HG03520 (cell line): ENCODE measurements at regions not wholly inside any gene's neighbourhood (a gene's known extent, or its start where the extent isn't known, plus 50 kb on each side); places are given as distances from the start of the nearest gene placed in this dataset.

Experiments used
- ATAC-seq: cut with Tn5 transposase; IDR thresholded peaks from one replicate; pipeline ENCODE4 v1.9.1; 2021; ENCODE audit warnings: mild to moderate bottlenecking, moderate library complexity; ENCODE audit not compliant: unreplicated experiment

GRCh38 chr15:96514607-96515285 is 184.2 kb downstream of the NR2F2 start:
- ATAC-seq, result no peak

- no peak for ATAC-seq
These were observed 184.9 kb downstream of the NR2F2 start for GRCh38 chr15:96515371-96515770.

GRCh38 chr15:96521386-96521785 is 190.9 kb downstream of the NR2F2 start:
- no peak for ATAC-seq

GRCh38 chr15:96524676-96525417 is 194.3 kb downstream of the NR2F2 start:
- no peak for ATAC-seq

- ATAC-seq, result no peak
These were observed 204.6 kb downstream of the NR2F2 start for GRCh38 chr15:96535148-96535547.

- no peak for ATAC-seq
These were observed 208.0 kb downstream of the NR2F2 start for GRCh38 chr15:96538491-96538890.

GRCh38 chr15:96540283-96540682 is 209.8 kb downstream of the NR2F2 start:
- no peak for ATAC-seq

GRCh38 chr15:96542130-96542770 is 211.8 kb downstream of the NR2F2 start:
- ATAC-seq, result no peak

- no peak for ATAC-seq
These were observed 213.8 kb downstream of the NR2F2 start for GRCh38 chr15:96544162-96544756.

GRCh38 chr15:96549136-96549535 is 218.6 kb downstream of the NR2F2 start:
- ATAC-seq, result no peak

- no peak for ATAC-seq
These were observed 220.7 kb downstream of the NR2F2 start for GRCh38 chr15:96551196-96551595.

GRCh38 chr15:96551722-96552121 is 221.2 kb downstream of the NR2F2 start:
- ATAC-seq, result no peak

GRCh38 chr15:96553006-96553405 is 222.5 kb downstream of the NR2F2 start:
- no peak for ATAC-seq

- no peak for ATAC-seq
These were observed 223.0 kb downstream of the NR2F2 start for GRCh38 chr15:96553451-96553850.

GRCh38 chr15:96553931-96554330 is 223.4 kb downstream of the NR2F2 start:
- no peak for ATAC-seq

- no peak for ATAC-seq
These were observed 224.0 kb downstream of the NR2F2 start for GRCh38 chr15:96554541-96554940.

GRCh38 chr15:96559087-96559486 is 228.6 kb downstream of the NR2F2 start:
- no peak for ATAC-seq

GRCh38 chr15:96559631-96560030 is 229.1 kb downstream of the NR2F2 start:
- ATAC-seq, result no peak

GRCh38 chr15:96560246-96560895 is 229.9 kb downstream of the NR2F2 start:
- ATAC-seq, result no peak

GRCh38 chr15:96561593-96561992 is 231.1 kb downstream of the NR2F2 start:
- no peak for ATAC-seq

GRCh38 chr15:96564546-96564945 is 234.0 kb downstream of the NR2F2 start:
- no peak for ATAC-seq
